ENCODE measurements at regions not wholly inside any gene's neighbourhood (a gene's known extent, or its start where the extent isn't known, plus 50 kb on each side); places are given as distances from the start of the nearest gene placed in this dataset.
A peak's percentile ranks its signal among the peaks of the same experiment; 100 is the strongest.

- DNase-seq = no peak
These were observed 193.5 kb downstream of the SPP2 start for GRCh38 chr2:234243871-234244565.

DNA sequence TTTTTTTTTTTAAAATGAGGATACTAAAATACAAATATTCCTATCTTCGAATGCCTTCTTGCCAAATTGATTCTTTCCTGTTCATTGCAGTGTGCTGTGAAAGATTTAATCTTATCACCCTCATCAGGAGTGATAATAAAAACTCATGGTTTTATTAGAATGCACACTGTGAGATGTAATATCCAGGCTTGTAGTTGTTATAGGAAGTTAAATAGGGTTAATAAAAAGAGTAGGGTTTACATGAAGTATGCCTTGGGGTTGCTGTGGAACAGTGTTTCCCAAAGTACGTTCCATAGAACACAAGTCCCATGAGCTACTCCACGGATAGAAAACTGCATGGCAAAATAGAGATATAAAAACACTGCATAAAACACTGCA is 191.9 kb downstream of the SPP2 start:
- DNase-seq = no peak

- no peak for DNase-seq
These were observed 191.4 kb downstream of the SPP2 start for GRCh38 chr2:234241656-234242458.

DNA sequence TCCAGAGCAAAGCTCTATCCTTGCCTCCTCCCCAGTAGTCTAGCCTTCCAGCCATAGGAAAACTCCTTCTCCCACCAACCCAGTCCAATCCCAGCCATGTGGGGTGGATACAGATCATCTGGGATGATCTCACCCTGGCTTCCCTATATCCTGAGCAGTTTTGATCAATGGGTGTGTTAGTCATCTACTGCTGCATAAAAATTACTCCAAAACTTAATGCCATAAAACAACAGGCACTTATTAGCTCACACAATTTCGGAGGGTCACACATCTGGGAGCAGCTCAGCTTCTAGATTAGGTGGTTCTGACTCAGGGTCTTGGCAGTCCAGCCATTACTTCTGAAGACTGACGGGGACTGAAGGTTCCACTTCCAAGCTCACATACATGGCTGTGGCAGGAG is 190.4 kb downstream of the SPP2 start:
- DNase-seq = no peak

- no peak for DNase-seq
These were observed 184.7 kb downstream of the SPP2 start for GRCh38 chr2:234235191-234235590.

GRCh38 chr2:234231460-234231859 is 181.0 kb downstream of the SPP2 start:
- no peak for DNase-seq

DNA sequence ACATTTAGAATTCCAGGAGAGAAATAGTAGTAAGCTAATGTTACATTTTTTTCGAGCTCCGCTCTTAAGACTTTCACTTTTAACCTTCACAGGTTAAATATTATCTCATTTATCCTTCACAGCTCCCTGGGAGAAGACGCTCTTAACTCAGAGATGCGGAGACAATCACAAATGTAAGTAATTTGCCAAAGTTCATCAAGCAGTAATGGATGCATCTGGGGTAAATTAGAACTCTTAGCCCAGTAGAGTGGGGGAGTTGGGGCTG is 168.5 kb downstream of the SPP2 start:
- DNase-seq = no peak

- no peak for DNase-seq
These were observed 168.0 kb downstream of the SPP2 start for GRCh38 chr2:234218266-234219045.

GRCh38 chr2:234212534-234212933 is 162.0 kb downstream of the SPP2 start:
- DNase-seq = no peak

GRCh38 chr2:234211797-234212196 is 161.3 kb downstream of the SPP2 start:
- DNase-seq = no peak

DNA sequence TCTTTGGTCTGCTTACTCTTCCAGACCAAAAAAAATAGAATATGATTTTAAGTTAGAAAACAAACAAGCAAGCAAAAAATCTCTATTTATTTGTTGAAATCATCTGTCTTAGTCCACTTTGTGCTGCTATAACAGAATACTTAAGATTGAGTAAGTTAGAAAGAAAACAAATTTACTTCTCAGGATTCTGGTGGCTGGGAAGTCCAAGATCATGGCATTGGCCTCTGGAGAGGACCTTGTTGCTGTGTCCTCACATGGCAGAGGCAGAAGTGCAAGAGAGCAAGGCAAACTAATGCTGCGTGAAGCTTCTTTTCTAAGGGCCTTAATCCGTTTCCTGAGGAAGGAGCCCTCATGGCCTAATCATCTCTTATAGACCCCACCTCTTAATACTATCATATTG is 156.2 kb downstream of the SPP2 start:
- DNase-seq = no peak

GRCh38 chr2:234204480-234204879 is 154.0 kb downstream of the SPP2 start:
- no peak for DNase-seq

DNA sequence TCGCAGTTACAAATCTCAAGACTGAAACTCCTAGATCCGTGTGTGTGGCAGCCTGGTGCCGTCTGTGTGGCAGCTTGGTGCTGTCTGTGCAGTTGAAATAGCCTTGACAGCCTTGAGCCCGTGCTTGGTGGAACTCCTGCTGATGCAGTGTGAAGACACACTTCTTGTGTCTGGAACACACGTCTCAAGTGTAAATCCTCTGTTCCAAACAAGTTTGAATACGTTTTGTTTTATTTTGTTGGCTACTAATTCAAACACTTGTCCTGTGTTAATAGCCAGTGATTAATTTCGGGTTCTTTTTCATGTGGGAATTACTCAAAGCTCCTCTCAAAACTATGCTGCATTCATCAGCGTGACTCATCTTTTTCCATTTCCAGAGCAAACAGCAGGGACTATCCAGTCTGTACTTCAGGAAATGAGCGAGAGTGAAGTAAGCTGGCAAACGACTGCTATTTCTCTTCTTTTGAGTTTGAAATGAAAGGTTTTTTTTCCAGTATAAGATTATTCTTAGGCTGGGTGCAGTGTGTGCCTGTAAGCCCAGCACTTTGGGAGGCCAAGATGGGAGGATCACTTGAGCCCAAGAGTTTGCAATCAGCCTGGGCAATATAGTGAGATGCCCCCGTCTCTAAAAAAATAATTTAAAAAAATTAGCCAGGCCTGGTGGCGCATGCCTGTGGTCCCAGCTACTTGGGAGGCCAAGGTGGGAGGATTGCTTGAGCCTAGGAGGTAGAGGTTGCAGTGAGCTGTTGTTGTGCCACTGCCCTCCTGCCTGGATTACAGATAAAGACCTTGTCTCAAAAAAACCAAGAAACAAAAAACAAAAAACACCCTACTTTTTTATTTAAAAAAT is 152.9 kb downstream of the SPP2 start:
- DNase-seq = no peak

GRCh38 chr2:234202601-234203000 is 152.1 kb downstream of the SPP2 start:
- DNase-seq = no peak

- DNase-seq = no peak
These were observed 149.5 kb downstream of the SPP2 start for GRCh38 chr2:234199996-234200395.

- DNase-seq = no peak
These were observed 148.5 kb downstream of the SPP2 start for GRCh38 chr2:234198976-234199375.

- no peak for DNase-seq
These were observed 145.0 kb downstream of the SPP2 start for GRCh38 chr2:234195516-234195915.

- no peak for DNase-seq
These were observed 143.6 kb downstream of the SPP2 start for GRCh38 chr2:234193977-234194563.

DNA sequence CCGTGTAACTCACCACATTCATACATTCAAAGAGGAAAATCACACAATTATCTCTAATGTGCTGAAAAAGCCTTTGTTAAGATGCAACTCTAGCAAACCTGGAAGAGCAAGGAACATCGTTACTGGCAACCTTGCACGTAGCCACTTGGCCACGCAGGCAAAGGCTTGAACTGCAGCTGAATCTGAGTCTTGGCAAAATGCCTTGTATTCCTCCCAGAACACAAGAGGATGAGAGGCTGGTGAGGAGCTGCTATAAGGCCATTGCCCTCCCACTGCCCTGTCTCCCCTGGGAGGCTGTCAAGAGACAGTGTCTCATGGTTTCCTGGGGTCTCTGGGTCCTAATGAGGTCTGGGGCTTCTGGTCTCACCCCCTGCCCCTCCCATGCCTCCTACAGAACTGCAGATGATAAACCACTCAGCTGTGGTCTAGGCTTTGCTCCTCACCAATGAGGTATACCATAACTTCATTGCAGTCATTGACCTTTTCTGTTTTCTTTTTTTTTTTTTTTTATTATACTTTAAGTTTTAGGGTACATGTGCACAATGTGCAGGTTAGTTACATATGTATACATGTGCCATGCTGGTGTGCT is 141.4 kb downstream of the SPP2 start:
- DNase-seq = peak; percentile 22

DNA sequence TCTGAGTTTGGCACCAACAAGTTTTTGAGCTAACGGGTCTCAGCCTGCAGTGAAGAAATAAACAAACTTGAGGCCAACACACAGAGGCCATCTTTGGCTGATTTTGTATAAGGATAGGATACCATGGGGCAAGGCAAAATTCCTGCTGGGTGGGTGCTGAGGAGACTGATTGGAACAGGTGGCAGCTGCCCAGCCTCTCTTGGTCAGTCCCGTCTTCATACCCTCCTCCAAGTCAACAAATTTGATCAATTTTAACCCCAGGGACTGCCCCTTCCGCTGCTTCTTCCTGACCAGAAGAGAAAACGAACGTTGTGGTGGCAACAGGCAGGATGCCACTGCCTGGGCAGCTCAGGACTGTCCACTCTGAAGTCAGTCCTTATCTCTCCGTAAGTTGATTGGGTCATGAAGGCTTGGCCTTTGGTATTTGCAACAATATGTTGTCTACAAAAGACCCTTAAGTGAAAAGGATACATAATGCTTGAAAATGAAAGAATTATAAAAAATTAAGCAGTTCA is 139.3 kb downstream of the SPP2 start:
- DNase-seq = no peak

DNA sequence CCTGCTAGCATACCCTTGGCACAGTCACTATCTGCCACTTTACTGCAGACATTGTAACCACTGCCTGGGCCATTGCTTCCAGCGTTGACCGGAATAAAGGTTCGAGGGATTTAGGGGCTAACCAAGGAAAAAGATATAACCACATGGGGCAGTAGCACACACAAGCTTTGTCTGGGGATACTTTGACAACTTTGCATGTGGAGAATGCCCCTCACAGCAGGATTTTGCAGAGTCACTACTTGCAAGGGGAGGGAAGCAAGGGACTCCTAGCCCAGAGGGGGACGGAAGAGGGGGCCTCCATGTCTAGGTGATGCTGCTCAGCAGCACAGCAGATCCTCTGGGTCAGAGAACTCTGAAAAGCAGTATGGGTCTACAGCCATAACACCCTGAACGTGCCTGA is 138.7 kb downstream of the SPP2 start:
- no peak for DNase-seq

DNA sequence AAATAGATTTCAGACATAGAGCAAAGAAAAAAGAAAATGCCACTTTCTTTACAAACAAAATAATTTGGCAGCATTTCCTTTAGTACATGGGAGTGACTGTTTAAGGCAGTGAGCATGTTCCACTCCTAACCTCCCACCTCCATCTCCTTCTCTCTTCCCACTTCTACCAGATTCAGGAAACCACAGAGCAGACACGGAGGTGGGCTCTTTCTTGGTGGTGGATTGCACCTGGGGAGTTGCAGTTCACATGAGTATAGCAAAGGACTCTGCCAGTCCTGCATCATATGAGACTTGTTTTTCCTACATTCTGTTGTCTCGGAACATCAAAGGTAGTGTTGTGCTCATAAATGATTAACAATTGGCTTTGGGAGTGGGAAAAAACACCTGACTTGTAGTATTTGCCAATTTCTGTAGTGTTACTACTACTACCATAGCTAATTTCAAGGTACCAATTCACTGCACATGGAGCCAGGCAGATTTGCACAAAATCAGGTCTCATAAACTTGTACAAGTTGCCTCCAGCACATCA is 137.2 kb downstream of the SPP2 start:
- DNase-seq = no peak

All from NCI-H2107 (cell line).